B cell (primary cell): ENCODE measurements at regions not wholly inside any gene's neighbourhood (a gene's known extent, or its start where the extent isn't known, plus 50 kb on each side); places are given as distances from the start of the nearest gene placed in this dataset.

ENCODE experiments used
- ATAC-seq: fragments of 200-7000 bp; cut with Tn5 transposase; one replicate; pipeline ENCODE4 v1.10.0; 2021; ENCODE audit warnings: low read depth, mild to moderate bottlenecking, moderate number of reproducible peaks, moderate library complexity
- CTCF ChIA-PET: fragments of 350-600 bp; sonication (Branson Sonifier 250); formaldehyde crosslinking; loops from one replicate; lab custom pipeline; 2021; ENCODE audit warnings: antibody characterized with exemption, inconsistent platforms; lab: Charles Lee
- POLR2A ChIA-PET: fragments of 350-600 bp; sonication (Branson Sonifier 250); formaldehyde crosslinking; loops from one replicate; lab custom pipeline; 2021; ENCODE audit warnings: antibody characterized with exemption; lab: Charles Lee
- DNase-seq: peaks from one replicate; pipeline ENCODE4 v3.0.0; 2013
- H2AFZ ChIP-seq: 2 replicates; pipeline ENCODE4 v1.6.1; 2012; ENCODE audit warnings: mild to moderate bottlenecking, low read depth, low read length; ENCODE audit not compliant: insufficient read depth, poor library complexity, severe bottlenecking
- H3K27ac ChIP-seq, 2 donors: 1 replicate in 1 of 2; 2 replicates in 1 of 2; pipeline ENCODE4 v1.5.1; 2012 to 2013; ENCODE audit warnings: low read length in 2 of 2, mild to moderate bottlenecking in 2 of 2, moderate library complexity in 1 of 2
- H3K27me3 ChIP-seq, 4 experiments: fragments of 200-600 bp in 1 of 4; sonication (generic) in 1 of 4; replicated peaks in 1 of 4; 1 replicate in 2 of 4; 2 replicates in 2 of 4; pipeline versions ENCODE4 v1.6.1 to v1.7.0; 2013 to 2016; ENCODE audit warnings: low read length in 3 of 4, mild to moderate bottlenecking in 2 of 4, mixed read lengths in 1 of 4, moderate library complexity in 1 of 4; ENCODE audit not compliant: insufficient read depth in 4 of 4, control insufficient read depth in 3 of 4; ENCODE audit errors: control extremely low read depth in 1 of 4
- H3K36me3 ChIP-seq, 2 experiments: replicated peaks in 1 of 2; 1 replicate in 1 of 2; 2 replicates in 1 of 2; pipeline versions ENCODE4 v1.6.1 to v1.7.1; 2013; ENCODE audit warnings: low read length in 1 of 2; ENCODE audit not compliant: insufficient read depth in 2 of 2, control insufficient read depth in 1 of 2; ENCODE audit errors: control extremely low read depth in 1 of 2, extremely low read depth in 1 of 2
- H3K4me1 ChIP-seq, 2 donors: fragments of 200-600 bp in 1 of 2; sonication (generic) in 1 of 2; 1 replicate in 1 of 2; 2 replicates in 1 of 2; pipeline versions ENCODE4 v1.5.1 to v1.6.1; 2013 to 2017; ENCODE audit warnings: low read length in 2 of 2; ENCODE audit not compliant: control insufficient read depth in 2 of 2, insufficient read depth in 2 of 2
- H3K4me2 ChIP-seq: replicated peaks from 2 replicates; pipeline ENCODE3; 2012; ENCODE audit warnings: mild to moderate bottlenecking, low read depth, low read length; ENCODE audit not compliant: poor library complexity, severe bottlenecking
- H3K4me3 ChIP-seq, 5 experiments: fragments of 200-600 bp in 1 of 5; sonication (generic) in 1 of 5; 1 replicate in 3 of 5; 2 replicates in 2 of 5; pipeline versions ENCODE4 v1.5.1 to v1.7.0; 2011 to 2016; ENCODE audit warnings: low read length in 4 of 5, mild to moderate bottlenecking in 4 of 5, low read depth in 2 of 5, control low read depth in 1 of 5, moderate library complexity in 1 of 5; ENCODE audit not compliant: insufficient read depth in 1 of 5; ENCODE audit errors: control extremely low read depth in 1 of 5, extremely low read depth in 1 of 5
- H3K79me2 ChIP-seq: fragments of 200-600 bp; sonication (generic); one replicate; pipeline ENCODE4 v1.6.0; 2016; ENCODE audit warnings: low read length; ENCODE audit not compliant: control insufficient read depth, insufficient read depth
- H3K9ac ChIP-seq: fragments of 200-600 bp; sonication (generic); 2 replicates; pipeline ENCODE4 v1.6.1; 2017; ENCODE audit warnings: mild to moderate bottlenecking, low read length, moderate library complexity
- H3K9me3 ChIP-seq, 3 donors: one replicate each; pipeline versions ENCODE4 v1.6.1 to v1.7.1; 2013; ENCODE audit warnings: low read length in 2 of 3; ENCODE audit not compliant: control insufficient read depth in 2 of 3, insufficient read depth in 1 of 3; ENCODE audit errors: control extremely low read depth in 1 of 3
- H4K20me1 ChIP-seq: 2 replicates; pipeline ENCODE4 v1.6.0; 2012; ENCODE audit warnings: mild to moderate bottlenecking, low read length; ENCODE audit not compliant: insufficient read depth, control insufficient read depth, poor library complexity, severe bottlenecking
- H3K27ac Mint-ChIP-seq: one replicate; pipeline ENCODE4 v1.8.0; 2021; ENCODE audit warnings: mixed read lengths
- H3K27me3 Mint-ChIP-seq: one replicate; pipeline ENCODE4 v1.8.0; 2021; ENCODE audit warnings: mixed read lengths
- H3K4me1 Mint-ChIP-seq: one replicate; pipeline ENCODE4 v1.8.0; 2021; ENCODE audit warnings: mixed read lengths
- H3K4me3 Mint-ChIP-seq: one replicate; pipeline ENCODE4 v1.8.0; 2021; ENCODE audit warnings: mixed read lengths
- H3K9me3 Mint-ChIP-seq: one replicate; pipeline ENCODE4 v1.8.0; 2022; ENCODE audit warnings: mixed read lengths; ENCODE audit not compliant: insufficient read depth
- EZH2 ChIP-seq: IDR thresholded peaks from 2 replicates; pipeline ENCODE4 v1.6.1; 2012; ENCODE audit warnings: borderline replicate concordance, low read depth, mild to moderate bottlenecking, moderate library complexity, low read length; ENCODE audit not compliant: insufficient read depth, poor library complexity, severe bottlenecking
- WGBS: methylation state at CpG from one replicate; pipeline ENCODE4 v1.1.5; 2013; ENCODE audit warnings: missing lambda C conversion rate; ENCODE audit not compliant: insufficient coverage; 5-methylcytosine and 5-hydroxymethylcytosine counted together
- intact Hi-C: fragments of 100-400 bp; cut with micrococcal nuclease; formaldehyde crosslinking; loops from one replicate; pipeline ENCODE4 v1.10.0; 2022
- TF ChIP-seq, protein P1 (sequence below): fragments of 200-600 bp; IDR thresholded peaks from one replicate; pipeline ENCODE4 v1.8.0; 2022; ENCODE audit warnings: antibody characterized with exemption, mild to moderate bottlenecking

DNA sequence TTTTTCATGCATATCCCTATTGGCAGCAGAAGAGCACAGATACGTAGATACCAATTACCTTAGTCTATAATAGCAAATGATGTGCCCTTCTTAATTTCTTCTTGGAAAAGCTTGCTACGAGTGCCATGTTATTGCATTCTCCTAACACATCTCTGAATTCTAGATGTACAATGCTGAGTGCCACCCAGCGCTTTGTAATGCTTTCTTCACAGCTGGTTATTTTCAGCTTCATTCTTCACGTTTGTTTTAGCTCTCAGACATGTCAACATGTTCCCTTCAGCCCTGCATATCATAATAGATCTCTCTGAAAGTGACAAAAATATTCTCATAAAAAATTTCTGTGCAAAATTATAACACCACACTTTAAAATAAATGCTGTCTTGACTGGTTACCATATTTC is 981.2 kb downstream of the TTLL7 start:
- POLR2A ChIA-PET, result no interaction called here
- Histone ChIP-seq H3K36me3 (no peaks in the 10 kb centered on the region), H3K4me2 (no peak overlapping the region), H3K9me3 (no peaks in the 10 kb centered on the region), H2AFZ (no peak overlapping the region), H3K27ac (no peak overlapping the region), H4K20me1 (no peaks in the 10 kb centered on the region), H3K9ac (no peak overlapping the region), H3K79me2 (no peaks in the 10 kb centered on the region), H3K4me3 (no peak overlapping the region), H3K4me1 (no peaks in the 10 kb centered on the region), H3K27me3 (no peaks in the 10 kb centered on the region)
- Mint-ChIP-seq H3K27me3 (no peaks in the 10 kb centered on the region), H3K4me3 (no peak overlapping the region), H3K9me3 (peaks cover 8% of the 10 kb centered on the region), H3K4me1 (no peaks in the 10 kb centered on the region), H3K27ac (no peak overlapping the region)
- intact Hi-C loops, result no loop called here
- CTCF ChIA-PET, result no interaction called here
- WGBS, result 93% methylated on average over 3 of the region's 4 CpGs
- ATAC-seq, result no peak
- DNase-seq, result no peak
- no peak for TF ChIP-seq EZH2
- TF ChIP-seq, protein P1, sequence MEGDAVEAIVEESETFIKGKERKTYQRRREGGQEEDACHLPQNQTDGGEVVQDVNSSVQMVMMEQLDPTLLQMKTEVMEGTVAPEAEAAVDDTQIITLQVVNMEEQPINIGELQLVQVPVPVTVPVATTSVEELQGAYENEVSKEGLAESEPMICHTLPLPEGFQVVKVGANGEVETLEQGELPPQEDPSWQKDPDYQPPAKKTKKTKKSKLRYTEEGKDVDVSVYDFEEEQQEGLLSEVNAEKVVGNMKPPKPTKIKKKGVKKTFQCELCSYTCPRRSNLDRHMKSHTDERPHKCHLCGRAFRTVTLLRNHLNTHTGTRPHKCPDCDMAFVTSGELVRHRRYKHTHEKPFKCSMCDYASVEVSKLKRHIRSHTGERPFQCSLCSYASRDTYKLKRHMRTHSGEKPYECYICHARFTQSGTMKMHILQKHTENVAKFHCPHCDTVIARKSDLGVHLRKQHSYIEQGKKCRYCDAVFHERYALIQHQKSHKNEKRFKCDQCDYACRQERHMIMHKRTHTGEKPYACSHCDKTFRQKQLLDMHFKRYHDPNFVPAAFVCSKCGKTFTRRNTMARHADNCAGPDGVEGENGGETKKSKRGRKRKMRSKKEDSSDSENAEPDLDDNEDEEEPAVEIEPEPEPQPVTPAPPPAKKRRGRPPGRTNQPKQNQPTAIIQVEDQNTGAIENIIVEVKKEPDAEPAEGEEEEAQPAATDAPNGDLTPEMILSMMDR, result no peak

DNA sequence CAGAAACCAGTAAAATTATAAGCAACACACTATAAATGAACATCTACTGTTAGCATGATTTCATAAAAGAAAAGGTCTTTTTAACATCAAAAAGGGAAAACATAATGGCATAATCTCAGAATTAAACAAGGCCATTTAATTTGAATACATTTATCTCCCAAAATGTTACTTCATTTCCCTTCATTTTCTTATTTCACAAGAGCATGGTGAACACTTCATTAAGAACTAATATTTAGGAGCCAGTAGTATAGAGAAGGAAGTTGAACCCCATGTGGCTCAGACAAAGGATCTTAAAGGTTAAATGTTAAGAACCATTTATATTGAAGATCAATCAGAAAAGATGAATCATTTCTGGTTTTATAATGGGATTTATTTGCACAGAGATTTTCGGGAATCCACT is 981.7 kb downstream of the TTLL7 start:
- H3K4me2 ChIP-seq, result no peak overlapping the region
- intact Hi-C loops, result no loop called here
- Mint-ChIP-seq H3K27ac (no peak overlapping the region), H3K27me3 (no peaks in the 10 kb centered on the region), H3K9me3 (peaks cover 8% of the 10 kb centered on the region), H3K4me1 (no peaks in the 10 kb centered on the region), H3K4me3 (no peak overlapping the region)
- DNase-seq (no peak), ATAC-seq (no peak)
- no peaks in the 10 kb centered on the region for H3K27me3 ChIP-seq
- H3K9me3 ChIP-seq, result no peaks in the 10 kb centered on the region
- no peaks in the 10 kb centered on the region for H3K36me3 ChIP-seq
- H3K4me3 ChIP-seq, result no peak overlapping the region
- H3K27ac ChIP-seq, result no peak overlapping the region
- no peaks in the 10 kb centered on the region for H3K79me2 ChIP-seq
- no CpG with 5 or more reads among the region's 1 CpG for WGBS
- TF ChIP-seq, protein P1, result no peak
- TF ChIP-seq EZH2, result no peak
- H2AFZ ChIP-seq, result no peak overlapping the region
- CTCF ChIA-PET, result no interaction called here
- H3K4me1 ChIP-seq, result no peaks in the 10 kb centered on the region
- H3K9ac ChIP-seq, result no peak overlapping the region
- H4K20me1 ChIP-seq, result no peaks in the 10 kb centered on the region
- POLR2A ChIA-PET, result no interaction called here
